Heart right ventricle (tissue), 16 donors: ENCODE measurements at regions not wholly inside any gene's neighbourhood (a gene's known extent, or its start where the extent isn't known, plus 50 kb on each side); places are given as distances from the start of the nearest gene placed in this dataset.
A peak's percentile ranks its signal among the peaks of the same experiment; 100 is the strongest.
"Not testable (repeated sequence)": the region's sequence is repeated elsewhere in the genome, so short reads cannot be mapped to it uniquely, and the experiment has no call there.

Experiments used
- ATAC-seq, 8 donors: fragments of 200-7000 bp; cut with Tn5 transposase; one replicate each; pipeline ENCODE4 v1.9.1; 2020; ENCODE audit warnings: mild to moderate bottlenecking in 8 of 8, moderate library complexity in 8 of 8, moderate number of reproducible peaks in 1 of 8
- DNase-seq, 2 donors: peaks; one replicate each; pipeline ENCODE4 v3.0.0-alpha.2; 2020
- H3K27ac ChIP-seq, 10 donors: fragments of 200-600 bp; sonication (generic) in 2 of 10; one replicate each; pipeline versions ENCODE4 v1.5.0 to v1.8.0; 2020 to 2022; ENCODE audit warnings: mild to moderate bottlenecking in 3 of 10
- H3K27me3 ChIP-seq, 7 donors: fragments of 200-600 bp; one replicate each; pipeline ENCODE4 v1.8.0; 2021 to 2022; ENCODE audit warnings: mild to moderate bottlenecking in 2 of 7
- H3K36me3 ChIP-seq, 9 donors: fragments of 200-600 bp; sonication (generic) in 1 of 9; one replicate each; pipeline versions ENCODE4 v1.5.0 to v1.8.0; 2020 to 2022; ENCODE audit warnings: mild to moderate bottlenecking in 2 of 9
- H3K4me1 ChIP-seq, 9 donors: fragments of 200-600 bp; sonication (generic) in 1 of 9; one replicate each; pipeline versions ENCODE4 v1.5.0 to v1.8.0; 2020 to 2022; ENCODE audit warnings: mild to moderate bottlenecking in 4 of 9
- H3K4me3 ChIP-seq, 10 donors: fragments of 200-600 bp; sonication (generic) in 2 of 10; one replicate each; pipeline versions ENCODE4 v1.5.0 to v1.8.0; 2020 to 2022; ENCODE audit warnings: mild to moderate bottlenecking in 7 of 10, moderate library complexity in 2 of 10
- H3K9me3 ChIP-seq, 11 donors: fragments of 200-600 bp in 10 of 11; sonication (generic) in 2 of 11; one replicate each; pipeline versions ENCODE4 v1.5.0 to v1.8.0; 2013 to 2022; ENCODE audit warnings: mild to moderate bottlenecking in 2 of 11, control low read depth in 1 of 11, moderate library complexity in 1 of 11
- CTCF ChIP-seq, 9 donors: fragments of 200-600 bp; sonication (generic) in 2 of 9; IDR thresholded peaks; one replicate each; pipeline versions ENCODE4 v1.5.0 to v1.8.0; 2021 to 2022; ENCODE audit warnings: antibody characterized with exemption in 9 of 9, mild to moderate bottlenecking in 5 of 9, moderate library complexity in 1 of 9
- WGBS, 2 donors: extraction: QIAGEN DNeasy Blood & Tissue Kit; methylation state at CpG; one replicate each; pipeline ENCODE4 v1.1.7; 2013; ENCODE audit warnings: inconsistent platforms in 1 of 2; 5-methylcytosine and 5-hydroxymethylcytosine counted together
- intact Hi-C, 10 donors: fragments of 100-400 bp; cut with DNase I; formaldehyde crosslinking; loops; one replicate each; pipeline versions ENCODE4 v1.11.1 to v1.14.2; 2022
- donor health status: Arrhythmogenic right ventricular cardiomyopathy.
- donor health status: ischemic (EF 13 %, LVEDD 7.1; RV severe dilation, severe dysfunction).
- donor health status: healthy with polysubstance abuse.
- donor health status: DM: no; HTN: yes; CAD: no.
- donor health status: DM: no; HTN: no; CAD: no.
- donor health status: ischemic (EF 25% LVEDD 6.9; RV normal size, moderate dysfunction).
- donor health status: ischemic (EF 25% LVEDD 5.7; RV mildly dilated, moderate dysfunction).
- donor health status: healthy.
- donor health status: DM: yes; HTN: yes; CAD: no.
- donor health status: Ischemic cardiomyopathy.
- donor health status: ischemic (EF 35%, LVEDD 5.7; RV mildly dilated, moderate dysfunction).
- donor health status: nonischemic (EF 11% LVEDD 7.7; RV severe dilation, severe dysfunction).
- donor health status: DM: yes; HTN: yes; CAD: no.
- donor health status: PGD.
- donor health status: ischemic (EF 29% LVEDD 5.4; RV normal size, mild dysfunction).
- donor health status: nonischemic (EF 23%, LVEDD 6.1; RV moderate dilation, normal function).

DNA sequence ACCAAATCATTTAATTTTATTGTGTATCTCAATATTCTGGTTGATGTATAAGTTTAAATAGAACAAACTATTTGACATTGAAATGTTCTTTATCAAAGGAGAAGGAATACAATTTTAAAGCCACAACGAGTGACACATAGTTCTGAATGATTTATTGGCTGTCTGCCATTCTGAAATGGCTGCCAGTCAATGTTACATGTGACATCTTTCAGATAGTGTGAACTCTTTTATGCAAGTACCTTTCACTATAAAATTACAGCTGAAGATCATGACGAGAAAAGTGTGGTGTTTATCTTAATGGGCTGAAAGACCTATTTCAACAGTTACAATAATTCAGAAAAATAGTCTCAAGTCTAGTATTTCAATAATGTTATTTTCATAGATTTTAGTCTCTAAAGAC lies 268.6 kb upstream of the ZNF322 start:
- H3K36me3 ChIP-seq, H3K27ac ChIP-seq, H3K4me1 ChIP-seq, H3K27me3 ChIP-seq, H3K9me3 ChIP-seq, DNase-seq, intact Hi-C loops, ATAC-seq, H3K4me3 ChIP-seq: not testable (repeated sequence)
- 26 to 29% methylated on average over 1 of the region's 2 CpGs for WGBS, 2 donors

DNA sequence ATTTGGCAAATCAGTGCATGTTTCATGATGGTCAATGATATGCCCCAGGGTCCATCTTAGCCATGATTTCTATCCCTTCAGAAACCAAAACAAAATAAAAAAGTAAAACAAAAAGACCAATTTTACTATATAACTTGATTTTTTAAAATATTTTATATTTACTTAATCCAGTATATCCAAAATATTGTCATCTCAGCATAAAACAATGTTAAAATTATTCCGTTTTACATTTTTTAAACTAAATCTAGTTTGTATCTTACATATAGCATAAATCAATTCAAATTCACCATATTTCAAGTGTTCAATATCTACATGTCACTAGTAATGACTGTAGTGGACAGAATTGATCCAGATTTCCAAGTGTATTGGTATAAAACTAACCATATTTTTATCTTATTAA lies 277.7 kb upstream of the ZNF322 start:
- ATAC-seq, DNase-seq, H3K27me3 ChIP-seq, H3K4me3 ChIP-seq, H3K9me3 ChIP-seq, intact Hi-C loops, H3K4me1 ChIP-seq, H3K36me3 ChIP-seq, H3K27ac ChIP-seq: not testable (repeated sequence)
- 84 to 93% methylated on average over 1 of the region's 1 CpG for WGBS, 2 donors

DNA sequence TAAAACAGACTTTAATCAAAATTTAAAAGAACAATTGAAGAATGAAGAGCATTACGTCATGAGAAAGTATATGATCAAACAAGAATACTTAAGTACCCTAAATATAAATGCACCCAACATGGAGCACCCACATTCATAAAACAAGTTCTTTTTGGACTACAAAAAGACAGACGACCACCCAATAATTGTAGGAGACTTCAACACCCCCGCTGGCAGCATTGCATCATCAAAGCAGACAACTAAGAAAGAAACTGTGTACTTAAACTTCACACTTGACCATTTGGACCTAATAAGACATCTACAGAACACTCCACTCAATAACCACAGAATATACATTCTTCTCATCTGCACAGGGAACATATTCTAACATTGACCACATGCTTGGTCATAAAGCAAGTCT lies 291.7 kb upstream of the ZNF322 start:
- intact Hi-C loops, ATAC-seq, DNase-seq, H3K36me3 ChIP-seq, H3K4me1 ChIP-seq, H3K27ac ChIP-seq, H3K4me3 ChIP-seq, H3K27me3 ChIP-seq: not testable (repeated sequence)
- WGBS, 2 donors: 87 to 95% methylated on average over 3 of the region's 3 CpGs
- H3K9me3 ChIP-seq: peaks cover 0 to 13% (median 0%) of the 10 kb centered on the region in 11 donors

DNA sequence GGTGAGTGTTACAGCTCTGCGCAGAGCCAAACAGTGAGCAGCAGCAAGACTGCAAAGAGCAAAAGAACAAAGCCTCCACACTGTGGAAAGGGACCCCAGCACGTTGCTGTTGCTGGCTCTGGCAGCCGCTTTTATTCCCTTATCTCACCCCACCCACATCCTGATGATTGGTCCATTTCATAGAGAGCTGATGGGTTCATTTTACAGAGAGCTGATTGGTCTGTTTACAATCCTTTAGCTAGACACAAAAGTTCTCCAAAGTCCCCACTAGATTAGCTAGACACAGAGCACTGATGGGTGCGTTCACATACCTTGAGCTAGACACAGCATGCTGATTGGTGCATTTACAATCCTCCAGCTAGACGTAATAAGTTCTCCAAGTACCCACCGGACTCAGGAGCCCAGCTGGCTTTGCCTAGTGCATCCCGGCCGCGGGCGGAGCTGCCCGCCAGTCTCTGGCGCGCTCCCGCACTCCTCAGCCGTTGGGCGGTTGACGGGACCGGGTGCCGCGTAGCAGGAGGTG lies 291.4 kb upstream of the PRSS16 start:
- ATAC-seq, H3K4me1 ChIP-seq, intact Hi-C loops, H3K36me3 ChIP-seq, H3K27me3 ChIP-seq, H3K9me3 ChIP-seq: not testable (repeated sequence)
- WGBS, 2 donors: 12 to 22% methylated on average over 5 to 6 of the region's 20 CpGs
- H3K4me3 ChIP-seq: peak overlapping the region; percentile 35 to 80 (median 68)
- peak overlapping the region in 8 of 10 donors; percentile 77 to 85 (median 84) for H3K27ac ChIP-seq
- DNase-seq: peak in 1 of 2 donors; percentile 14

GRCh38 chr6:26956601-26957184 lies 290.8 kb upstream of the PRSS16 start:
- H3K4me3 ChIP-seq: peak overlapping the region; percentile 35 to 80 (median 68)
- 1% methylated on average over 18 to 53 of the region's 54 CpGs for WGBS, 2 donors
- H3K27me3 ChIP-seq, intact Hi-C loops, H3K4me1 ChIP-seq, H3K9me3 ChIP-seq, H3K36me3 ChIP-seq: not testable (repeated sequence)
- peak overlapping the region in 8 of 10 donors; percentile 77 to 85 (median 84) for H3K27ac ChIP-seq
- ATAC-seq (peak in 5 of 8 donors; percentile 61 to 90 (median 76)), DNase-seq (peak; percentile 78 to 89)
- peak in 8 of 9 donors; percentile 37 to 78 (median 62) for TF ChIP-seq CTCF (IDR thresholded peaks at IDR 0.05)

- H3K4me1 ChIP-seq, DNase-seq, H3K27me3 ChIP-seq, intact Hi-C loops, ATAC-seq, H3K9me3 ChIP-seq, H3K36me3 ChIP-seq: not testable (repeated sequence)
- H3K27ac ChIP-seq: peak overlapping the region in 2 of 10 donors; percentile 77 to 81
- WGBS, 2 donors: 85 to 88% methylated on average over 6 of the region's 6 CpGs
- peak overlapping the region in 9 of 10 donors; percentile 59 to 80 (median 69) for H3K4me3 ChIP-seq
Measured at GRCh38 chr6:26957399-26958127, 289.9 kb upstream of the PRSS16 start.

- H3K4me1 ChIP-seq, H3K9me3 ChIP-seq, H3K27me3 ChIP-seq, ATAC-seq, H3K36me3 ChIP-seq, H3K27ac ChIP-seq, DNase-seq, H3K4me3 ChIP-seq, intact Hi-C loops: not testable (repeated sequence)
Measured at GRCh38 chr6:26961236-26961635, 286.3 kb upstream of the PRSS16 start.
